ENCODE measurements at regions not wholly inside any gene's neighbourhood (a gene's known extent, or its start where the extent isn't known, plus 50 kb on each side); places are given as distances from the start of the nearest gene placed in this dataset.

DNA sequence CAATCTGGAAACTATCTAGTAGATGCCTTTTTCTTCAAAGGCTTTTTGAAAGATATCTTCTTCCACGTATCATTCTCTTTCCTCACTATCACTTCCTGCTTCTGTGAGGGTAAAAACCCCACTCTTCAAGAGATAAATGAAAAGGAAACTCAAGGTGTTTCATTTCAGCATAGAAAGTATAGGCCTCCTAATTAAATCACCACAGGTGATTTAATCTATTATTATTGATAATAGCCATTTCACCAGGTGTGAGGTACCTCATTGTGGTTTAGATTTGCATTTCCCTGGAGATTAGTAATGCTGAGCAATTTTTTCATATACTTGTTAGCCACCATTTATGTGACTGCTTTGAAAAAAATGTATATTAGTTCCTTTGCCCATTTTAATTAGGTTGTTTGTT, 92.0 kb upstream of the EMCN start:
- TF ChIP-seq, protein P1, sequence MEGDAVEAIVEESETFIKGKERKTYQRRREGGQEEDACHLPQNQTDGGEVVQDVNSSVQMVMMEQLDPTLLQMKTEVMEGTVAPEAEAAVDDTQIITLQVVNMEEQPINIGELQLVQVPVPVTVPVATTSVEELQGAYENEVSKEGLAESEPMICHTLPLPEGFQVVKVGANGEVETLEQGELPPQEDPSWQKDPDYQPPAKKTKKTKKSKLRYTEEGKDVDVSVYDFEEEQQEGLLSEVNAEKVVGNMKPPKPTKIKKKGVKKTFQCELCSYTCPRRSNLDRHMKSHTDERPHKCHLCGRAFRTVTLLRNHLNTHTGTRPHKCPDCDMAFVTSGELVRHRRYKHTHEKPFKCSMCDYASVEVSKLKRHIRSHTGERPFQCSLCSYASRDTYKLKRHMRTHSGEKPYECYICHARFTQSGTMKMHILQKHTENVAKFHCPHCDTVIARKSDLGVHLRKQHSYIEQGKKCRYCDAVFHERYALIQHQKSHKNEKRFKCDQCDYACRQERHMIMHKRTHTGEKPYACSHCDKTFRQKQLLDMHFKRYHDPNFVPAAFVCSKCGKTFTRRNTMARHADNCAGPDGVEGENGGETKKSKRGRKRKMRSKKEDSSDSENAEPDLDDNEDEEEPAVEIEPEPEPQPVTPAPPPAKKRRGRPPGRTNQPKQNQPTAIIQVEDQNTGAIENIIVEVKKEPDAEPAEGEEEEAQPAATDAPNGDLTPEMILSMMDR (conservative IDR thresholded peaks at IDR 0.05; ENCODE audit: low read depth, low read length) = no peak
- TF ChIP-seq EZH2 (IDR thresholded peaks at IDR 0.05; ENCODE audit: borderline replicate concordance, low read depth, low read length, poor library complexity, severe bottlenecking) = no peak
